Small intestine (tissue), 7 donors: ENCODE measurements at regions not wholly inside any gene's neighbourhood (a gene's known extent, or its start where the extent isn't known, plus 50 kb on each side); places are given as distances from the start of the nearest gene placed in this dataset.

Experiments
- DNase-seq, 2 donors: peaks; one replicate each; pipeline versions ENCODE4 v3.0.0 to v3.0.0-alpha.2; 2013
- FAIRE-seq: peaks from 2 replicates; lab custom pipeline; 2012; peaks lifted over from hg19 to GRCh38; lab: Jason Lieb, UNC
- H3K27ac ChIP-seq, 3 donors: one replicate each; pipeline ENCODE4 v1.5.1; 2013; ENCODE audit warnings: low read length in 2 of 3, mild to moderate bottlenecking in 2 of 3, control low read depth in 1 of 3, inconsistent platforms in 1 of 3, low read depth in 1 of 3, moderate library complexity in 1 of 3
- H3K27me3 ChIP-seq, 3 donors: one replicate each; pipeline ENCODE4 v1.6.1; 2013; ENCODE audit warnings: low read length in 3 of 3, inconsistent platforms in 1 of 3; ENCODE audit not compliant: control insufficient read depth in 3 of 3, insufficient read depth in 3 of 3
- H3K36me3 ChIP-seq, 3 donors: one replicate each; pipeline ENCODE4 v1.6.1; 2013; ENCODE audit warnings: low read length in 3 of 3, inconsistent platforms in 1 of 3, low read depth in 1 of 3, mild to moderate bottlenecking in 1 of 3, moderate library complexity in 1 of 3; ENCODE audit not compliant: control insufficient read depth in 3 of 3, insufficient read depth in 2 of 3
- H3K4me1 ChIP-seq, 3 donors: one replicate each; pipeline ENCODE4 v1.6.1; 2013; ENCODE audit warnings: low read length in 2 of 3, inconsistent platforms in 1 of 3, low read depth in 1 of 3, mild to moderate bottlenecking in 1 of 3, moderate library complexity in 1 of 3; ENCODE audit not compliant: control insufficient read depth in 3 of 3, insufficient read depth in 2 of 3
- H3K4me3 ChIP-seq, 3 donors: one replicate each; pipeline ENCODE4 v1.5.1; 2013; ENCODE audit warnings: low read length in 3 of 3, control low read depth in 1 of 3, inconsistent platforms in 1 of 3, low read depth in 1 of 3, mild to moderate bottlenecking in 1 of 3, moderate library complexity in 1 of 3
- H3K9me3 ChIP-seq, 2 donors: one replicate each; pipeline ENCODE4 v1.6.1; 2013; ENCODE audit warnings: low read depth in 1 of 2, low read length in 1 of 2; ENCODE audit not compliant: control insufficient read depth in 2 of 2, insufficient read depth in 1 of 2
- whole genome bisulfite sequencing, 3 donors: extraction: QIAGEN DNeasy Blood & Tissue Kit; methylation state at CpG; one replicate each; pipeline ENCODE4 v1.1.7; 2013; 5-methylcytosine and 5-hydroxymethylcytosine counted together
- donor health status: healthy with polysubstance abuse.
- donor health status: control.
- donor health status: control.
- donor health status: Bipolar disorder and iron deficiency.
- donor health status: healthy.

DNA sequence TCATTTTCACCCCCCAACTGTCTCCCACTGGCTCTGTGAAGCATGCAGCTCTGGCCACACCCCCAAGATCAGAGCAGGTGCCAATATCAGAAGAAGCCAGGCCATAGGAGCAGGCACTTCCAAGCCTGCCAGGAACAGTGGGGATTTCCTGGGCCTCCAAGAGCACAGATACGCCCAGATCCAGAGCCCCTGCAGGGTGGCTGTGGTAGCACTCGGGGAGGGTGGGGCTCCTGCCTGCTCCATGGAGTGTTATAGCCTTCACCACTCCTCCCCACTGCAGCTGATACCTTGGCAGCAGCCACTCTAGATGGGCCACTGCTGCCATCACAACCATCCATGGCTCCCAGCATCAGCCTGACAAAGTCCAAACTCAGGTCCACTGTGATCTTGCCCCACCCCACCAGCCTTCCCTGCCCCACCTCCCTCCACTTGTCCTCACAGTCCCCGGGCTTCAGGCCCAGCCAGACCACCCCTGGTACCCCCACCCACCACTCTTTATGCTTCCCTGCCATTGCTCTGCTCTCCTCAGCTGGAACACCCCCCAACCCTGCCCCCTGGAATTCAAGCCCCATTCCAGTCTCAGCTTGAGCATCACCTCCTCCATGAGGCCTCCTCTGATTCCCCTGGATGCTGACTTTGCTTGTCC is 448.3 kb downstream of the MATN1 start:
- peaks cover 0 to 3% of the 10 kb centered on the region in 2 donors for H3K9me3 ChIP-seq
- no peaks in the 10 kb centered on the region for H3K4me1 ChIP-seq
- H3K4me3 ChIP-seq = no peak overlapping the region
- FAIRE-seq (no peak), DNase-seq (no peak)
- H3K27ac ChIP-seq = no peak overlapping the region
- no peaks in the 10 kb centered on the region for H3K27me3 ChIP-seq
- H3K36me3 ChIP-seq = no peaks in the 10 kb centered on the region
- WGBS, 3 donors = 26 to 62% (median 38%) methylated on average over 2 to 3 of the region's 3 CpGs

DNA sequence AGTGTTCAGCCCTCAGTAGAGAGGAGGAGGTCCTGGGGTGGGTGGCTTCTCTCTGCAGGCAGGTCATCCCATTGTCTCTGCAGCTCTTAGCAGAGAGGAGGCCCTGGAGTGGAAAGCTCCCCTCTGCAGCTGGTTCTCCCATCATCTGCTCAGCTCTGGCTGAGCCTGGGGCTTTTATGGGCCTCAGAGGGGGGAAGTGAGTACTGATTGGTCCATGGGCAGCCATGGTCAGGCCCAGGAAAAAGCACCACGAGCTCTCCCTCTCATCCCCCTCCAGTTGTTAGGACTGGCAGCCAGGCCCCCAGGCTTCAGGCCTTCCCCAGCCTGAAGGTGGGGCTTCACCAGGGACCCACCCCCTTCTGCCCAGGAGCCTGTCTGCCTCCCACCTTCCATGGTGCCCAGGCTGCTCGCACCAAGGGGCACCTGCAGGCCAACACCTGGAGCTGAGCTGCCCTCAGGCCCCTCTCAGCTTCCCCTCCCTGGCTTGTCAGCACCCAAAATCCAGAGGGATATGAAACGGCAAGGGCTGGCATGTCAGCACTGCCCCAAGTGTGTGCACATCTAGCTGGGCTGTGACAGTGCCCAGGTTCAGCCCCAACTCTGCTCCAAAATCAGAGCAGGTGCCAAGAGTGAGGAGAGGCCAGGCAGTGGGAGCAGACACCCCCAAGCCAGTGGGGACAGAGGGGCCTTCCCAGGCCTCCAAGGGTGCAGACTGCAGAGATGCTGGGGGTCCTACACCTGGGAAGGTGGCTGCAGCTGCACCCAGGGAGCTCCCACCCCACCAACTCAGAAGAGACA is 449.0 kb downstream of the MATN1 start:
- Histone ChIP-seq H3K4me3 (no peak overlapping the region), H3K27me3 (peaks cover 0 to 3% (median 0%) of the 10 kb centered on the region in 3 donors), H3K36me3 (no peaks in the 10 kb centered on the region), H3K27ac (no peak overlapping the region), H3K4me1 (no peaks in the 10 kb centered on the region), H3K9me3 (peaks cover 0 to 3% of the 10 kb centered on the region in 2 donors)
- DNase-seq (no peak), FAIRE-seq (no peak)
- 60 to 67% (median 60%) methylated on average over 3 of the region's 3 CpGs for WGBS, 3 donors

DNA sequence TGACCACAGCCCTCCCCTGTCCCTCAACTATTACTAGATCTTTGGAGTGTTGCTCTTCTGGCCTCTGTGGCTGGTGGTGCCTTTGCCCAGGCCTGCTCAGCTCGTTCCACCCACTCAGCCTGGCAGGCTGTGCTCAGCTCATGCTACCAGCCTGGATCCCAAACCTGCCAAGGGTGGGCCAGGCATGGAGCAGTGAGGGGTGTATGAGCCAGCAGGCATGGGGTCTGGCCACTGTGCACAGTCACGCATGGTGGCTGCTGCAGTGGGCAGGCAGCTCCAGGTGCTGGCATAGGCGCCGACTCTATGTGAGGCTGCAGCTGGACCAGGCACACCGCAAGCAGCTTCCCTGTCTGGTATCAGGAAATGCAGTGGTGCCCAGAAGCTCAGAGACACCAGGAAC is 449.9 kb downstream of the MATN1 start:
- 81 to 86% (median 85%) methylated on average over 5 of the region's 5 CpGs for WGBS, 3 donors
- no peak for DNase-seq
- no peaks in the 10 kb centered on the region for H3K36me3 ChIP-seq
- H3K27ac ChIP-seq = no peak overlapping the region
- no peak overlapping the region for H3K4me3 ChIP-seq
- peaks cover 0 to 3% of the 10 kb centered on the region in 2 donors for H3K9me3 ChIP-seq
- FAIRE-seq = no peak
- no peaks in the 10 kb centered on the region for H3K4me1 ChIP-seq
- H3K27me3 ChIP-seq = peaks cover 0 to 3% (median 0%) of the 10 kb centered on the region in 3 donors

DNA sequence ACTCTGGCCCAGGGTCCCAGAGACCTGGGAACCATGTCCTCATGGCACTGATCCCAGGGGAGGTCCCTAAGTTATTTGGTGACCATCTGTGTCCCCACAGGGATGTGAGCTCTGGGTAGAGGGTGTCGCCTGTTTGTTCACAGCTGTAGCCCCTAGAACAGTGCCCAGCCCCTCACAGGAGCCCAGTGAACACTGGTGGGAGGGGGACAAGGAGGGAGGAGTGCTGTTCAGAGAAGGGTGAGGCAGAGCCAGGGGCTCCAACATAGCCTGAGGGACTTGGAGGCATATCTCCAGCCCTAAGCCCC is 450.4 kb downstream of the MATN1 start:
- no peak for FAIRE-seq
- H3K4me3 ChIP-seq = no peak overlapping the region
- H3K27me3 ChIP-seq = peaks cover 0 to 3% (median 0%) of the 10 kb centered on the region in 3 donors
- no peaks in the 10 kb centered on the region for H3K4me1 ChIP-seq
- no peak for DNase-seq
- WGBS, 3 donors = 53 to 78% (median 77%) methylated on average over 1 of the region's 1 CpG
- peaks cover 0 to 3% of the 10 kb centered on the region in 2 donors for H3K9me3 ChIP-seq
- no peak overlapping the region for H3K27ac ChIP-seq
- no peaks in the 10 kb centered on the region for H3K36me3 ChIP-seq

DNA sequence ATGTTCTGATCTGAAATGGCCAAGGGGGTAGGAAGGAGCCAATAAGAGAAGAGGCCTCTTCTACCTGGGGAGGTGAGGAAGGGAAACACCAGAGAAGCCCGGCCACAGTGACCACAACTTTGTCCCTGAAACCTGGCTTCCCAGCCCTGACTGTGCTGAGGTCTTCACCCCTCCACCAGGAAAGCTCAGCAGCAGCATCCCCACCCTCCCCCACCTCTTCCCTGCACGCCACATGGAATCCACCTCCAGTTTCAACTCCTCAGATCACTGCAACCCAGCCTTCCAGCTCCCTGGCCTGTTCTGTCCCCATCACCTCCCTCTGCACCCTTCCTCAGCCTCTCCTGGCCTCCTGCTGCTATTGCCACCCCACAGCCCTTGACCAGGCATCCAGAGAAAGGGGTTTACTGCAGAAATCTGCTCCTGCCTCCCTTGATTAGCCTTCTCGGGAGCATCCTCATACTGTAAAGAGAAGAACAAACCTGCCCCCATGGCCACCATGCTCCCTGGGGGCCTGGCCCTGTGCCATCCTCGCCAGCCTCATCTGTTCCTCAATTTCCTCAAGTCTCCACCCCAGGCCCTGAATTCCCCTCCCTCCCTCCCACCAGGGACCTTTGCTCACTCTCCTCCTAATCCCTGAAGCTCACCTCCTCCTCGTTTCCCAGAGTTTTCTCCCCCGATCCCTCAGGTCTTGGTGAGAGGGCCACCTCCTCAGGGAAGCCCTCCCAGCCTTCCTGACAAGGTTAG is 450.9 kb downstream of the MATN1 start:
- no peak for DNase-seq
- Histone ChIP-seq H3K27ac (no peak overlapping the region), H3K4me1 (no peaks in the 10 kb centered on the region), H3K36me3 (no peaks in the 10 kb centered on the region), H3K27me3 (peaks cover 0 to 3% (median 0%) of the 10 kb centered on the region in 3 donors), H3K9me3 (peaks cover 0 to 3% of the 10 kb centered on the region in 2 donors), H3K4me3 (no peak overlapping the region)
- 42 to 56% (median 45%) methylated on average over 6 of the region's 6 CpGs for WGBS, 3 donors
- no peak for FAIRE-seq

DNA sequence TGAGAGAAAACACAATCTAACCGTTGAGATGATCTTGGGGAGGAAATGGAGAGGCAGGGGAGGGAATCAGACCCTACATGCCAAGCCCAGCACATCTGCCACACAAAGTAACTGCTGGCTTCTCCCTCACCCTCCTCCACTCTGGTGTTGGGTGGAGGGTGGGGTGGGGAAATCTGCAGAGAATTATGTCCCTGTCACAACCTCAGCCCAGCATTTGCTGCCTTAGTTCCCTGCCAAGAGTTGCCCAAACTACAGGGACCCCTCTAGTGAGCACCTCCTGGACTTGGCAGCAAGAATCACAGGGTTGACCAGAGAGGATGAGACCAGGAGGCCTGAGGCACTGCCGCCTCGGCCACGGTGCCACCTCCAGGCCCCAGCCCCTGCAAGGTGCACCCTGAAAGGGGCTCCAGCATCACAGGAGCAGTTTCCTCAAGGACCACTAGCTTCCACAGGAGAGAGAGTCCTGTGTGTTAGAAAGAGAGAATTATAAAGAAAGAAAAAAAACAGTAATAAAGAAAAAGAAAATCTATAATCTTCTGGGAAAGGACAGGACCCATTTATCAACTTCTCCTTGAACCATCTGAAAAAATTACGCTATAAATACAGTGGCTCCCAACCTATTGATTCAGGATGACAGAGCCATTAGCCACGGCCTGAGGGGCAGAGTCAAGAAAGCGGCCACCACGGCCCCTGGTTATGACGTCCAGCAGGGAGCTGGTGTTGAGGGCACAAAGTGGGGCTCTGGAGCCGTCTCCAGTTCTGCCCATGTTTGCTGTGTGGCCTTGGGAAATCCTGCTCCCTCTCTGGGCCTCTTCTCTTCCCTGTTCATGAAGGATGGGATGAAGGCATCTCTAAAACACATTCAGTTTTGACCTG is 451.7 kb downstream of the MATN1 start:
- Histone ChIP-seq H3K4me3 (no peak overlapping the region), H3K36me3 (no peaks in the 10 kb centered on the region), H3K27me3 (peaks cover 0 to 3% (median 0%) of the 10 kb centered on the region in 3 donors), H3K9me3 (peaks cover 0 to 3% of the 10 kb centered on the region in 2 donors), H3K4me1 (no peaks in the 10 kb centered on the region), H3K27ac (no peak overlapping the region)
- WGBS, 3 donors = 62 to 76% (median 69%) methylated on average over 10 of the region's 10 CpGs
- FAIRE-seq (no peak), DNase-seq (no peak)

DNA sequence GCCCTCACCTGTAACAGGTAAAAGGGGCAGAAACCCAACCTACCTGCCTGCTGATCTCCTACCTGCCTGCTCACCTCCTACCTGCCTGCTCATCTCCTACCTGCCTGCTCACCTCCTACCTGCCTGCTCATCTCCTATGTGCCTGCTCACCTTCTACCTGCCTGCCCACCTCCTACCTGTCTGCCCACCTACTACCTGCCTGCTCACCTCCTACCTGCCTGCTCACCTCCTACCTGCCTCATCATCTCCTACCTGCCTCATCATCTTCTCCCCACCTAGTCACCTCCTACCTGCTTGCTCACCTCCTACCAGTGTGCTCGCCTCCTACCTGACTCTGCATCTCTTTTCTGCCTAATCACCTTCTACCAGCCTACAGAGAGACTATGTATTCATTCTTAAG is 452.9 kb downstream of the MATN1 start:
- Histone ChIP-seq H3K9me3 (peaks cover 0 to 3% of the 10 kb centered on the region in 2 donors), H3K4me1 (no peaks in the 10 kb centered on the region), H3K27me3 (peaks cover 0 to 3% (median 0%) of the 10 kb centered on the region in 3 donors), H3K36me3 (no peaks in the 10 kb centered on the region), H3K4me3 (no peak overlapping the region), H3K27ac (no peak overlapping the region)
- DNase-seq (no peak), FAIRE-seq (no peak)
- 47 to 88% (median 80%) methylated on average over 1 of the region's 1 CpG for WGBS, 3 donors
